GM10266 (cell line): ENCODE measurements at regions not wholly inside any gene's neighbourhood (a gene's known extent, or its start where the extent isn't known, plus 50 kb on each side); places are given as distances from the start of the nearest gene placed in this dataset.
"Not testable (repeated sequence)": the region's sequence is repeated elsewhere in the genome, so short reads cannot be mapped to it uniquely, and the experiment has no call there.

Experiments used
- DNase-seq: peaks from one replicate; pipeline ENCODE4 v3.0.0; 2012; ENCODE audit errors: extremely low spot score
- CTCF ChIP-seq: IDR thresholded peaks from 2 replicates; pipeline ENCODE4 v1.5.1; 2012; ENCODE audit warnings: mild to moderate bottlenecking, low read depth; ENCODE audit not compliant: control insufficient read depth, insufficient read depth; ENCODE audit errors: missing control alignments

GRCh38 chr1:181898773-181899172, 162.7 kb downstream of the ZNF648 start:
- DNase-seq, result no peak
- TF ChIP-seq CTCF, result no peak

GRCh38 chr1:181896824-181897223, 164.7 kb downstream of the ZNF648 start:
- DNase-seq, result no peak
- TF ChIP-seq CTCF, result no peak

GRCh38 chr1:181894439-181894859, 167.1 kb downstream of the ZNF648 start:
- no peak for DNase-seq
- no peak for TF ChIP-seq CTCF

- no peak for DNase-seq
- TF ChIP-seq CTCF, result no peak
Measured at GRCh38 chr1:181893937-181894336, 167.6 kb downstream of the ZNF648 start.

GRCh38 chr1:181893150-181893549, 168.4 kb downstream of the ZNF648 start:
- DNase-seq, result not testable (repeated sequence)

- TF ChIP-seq CTCF, result no peak
- no peak for DNase-seq
Measured at GRCh38 chr1:181872562-181872961, 188.9 kb downstream of the ZNF648 start.

- DNase-seq, result no peak
- TF ChIP-seq CTCF, result no peak
Measured at GRCh38 chr1:181863736-181864135, 197.8 kb downstream of the ZNF648 start.

- no peak for TF ChIP-seq CTCF
- no peak for DNase-seq
Measured at GRCh38 chr1:181863006-181863405, 198.5 kb downstream of the ZNF648 start.
